Activated T-helper 9 cell treated with anti-CD3 and anti-CD28 coated beads, Interleukin-2, amount 50 U/mL, for 16 hours (primary cell): ENCODE measurements at regions not wholly inside any gene's neighbourhood (a gene's known extent, or its start where the extent isn't known, plus 50 kb on each side); places are given as distances from the start of the nearest gene placed in this dataset.

Experiments
- DNase-seq: peaks from one replicate; pipeline ENCODE4 v3.0.0-alpha.2; 2020; ENCODE audit warnings: low read depth

DNA sequence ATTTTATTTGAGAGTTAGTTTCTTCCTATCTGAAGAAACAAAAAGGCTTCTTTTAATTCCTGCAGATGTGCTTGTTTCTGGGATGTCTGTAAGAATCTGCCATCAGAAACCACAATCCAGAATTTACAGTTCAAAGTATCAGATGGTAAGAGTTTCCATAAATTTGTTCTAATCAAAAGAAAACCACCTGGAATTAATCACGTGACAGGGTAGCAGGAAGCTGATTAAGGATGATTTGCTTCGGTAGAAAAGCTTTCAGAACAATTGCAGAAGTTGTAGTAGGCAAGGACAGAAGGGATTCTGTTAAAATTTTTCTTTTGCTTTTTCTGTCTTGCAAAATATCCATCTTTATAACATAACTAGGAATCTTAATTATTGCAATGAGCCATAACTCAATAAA is 1975.1 kb upstream of the AGA start:
- DNase-seq = no peak

DNA sequence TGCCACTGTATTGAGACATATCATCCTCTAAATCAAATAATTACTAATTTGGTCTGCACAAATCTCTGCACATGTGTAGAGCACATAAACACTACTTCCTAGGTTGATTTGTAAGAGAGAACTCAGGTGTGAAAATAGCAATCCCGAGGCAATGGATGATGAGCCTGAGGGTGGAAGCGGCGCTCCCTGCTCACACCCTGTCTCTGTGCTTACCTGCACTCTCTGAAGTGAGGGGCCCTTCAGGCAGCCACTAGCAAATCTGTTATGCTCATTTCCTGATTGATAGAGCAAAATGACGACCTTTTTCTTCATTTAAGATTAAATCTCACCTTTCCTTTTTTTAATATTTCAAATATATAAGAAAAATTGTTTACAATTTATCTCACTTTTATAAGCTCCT is 1995.7 kb upstream of the AGA start:
- no peak for DNase-seq

DNA sequence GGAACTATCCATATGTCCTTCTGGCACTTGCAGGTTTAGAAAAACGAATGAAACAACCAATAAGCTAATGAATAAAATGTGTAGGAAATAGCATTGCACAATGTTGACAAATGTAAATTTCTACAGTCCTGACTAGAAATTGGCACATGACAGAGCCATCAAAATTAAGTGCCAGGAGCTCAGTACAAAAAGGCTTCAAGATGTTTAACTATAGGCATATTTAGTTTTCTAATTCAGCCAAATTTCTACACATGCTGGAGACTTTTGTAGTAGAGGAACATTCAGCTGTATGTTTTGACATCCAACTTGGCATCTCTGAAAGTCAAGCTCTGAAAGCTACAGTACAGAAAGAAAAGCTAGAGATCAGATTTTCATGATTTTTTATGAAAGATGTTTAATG is 1999.4 kb upstream of the AGA start:
- DNase-seq = no peak

GRCh38 chr4:179447308-179447707 is 2005.1 kb upstream of the AGA start:
- no peak for DNase-seq

DNA sequence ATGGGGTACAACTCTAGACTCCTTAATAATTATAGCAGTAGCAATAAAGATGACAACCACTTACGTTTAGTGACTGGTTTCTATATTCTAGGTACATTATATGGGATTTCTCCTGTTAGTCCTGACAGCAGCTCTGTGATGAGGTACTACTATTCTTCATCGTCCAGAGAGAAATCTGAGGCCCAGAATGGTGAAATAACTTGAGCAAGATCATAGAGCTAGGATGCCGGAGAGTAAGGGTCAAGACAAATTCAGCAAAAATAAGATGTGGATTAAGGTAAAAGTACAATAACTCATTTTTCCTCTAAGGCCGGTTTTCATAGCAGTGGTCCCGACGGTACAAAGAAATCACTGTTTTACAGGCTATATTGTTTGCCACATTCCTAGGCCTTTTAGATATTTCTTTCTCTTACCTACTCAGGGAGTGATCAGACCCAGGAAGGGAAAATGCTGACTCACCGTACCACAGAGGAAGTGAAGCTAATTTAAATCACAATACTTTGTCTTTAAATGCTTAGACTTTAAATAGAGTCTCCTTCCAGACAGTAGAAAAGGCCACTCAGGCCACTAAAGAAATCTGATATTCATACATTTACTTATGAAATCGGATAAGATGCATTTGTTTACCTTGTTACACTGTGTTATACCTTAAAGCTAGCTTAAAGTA is 2023.0 kb upstream of the AGA start:
- no peak for DNase-seq

GRCh38 chr4:179467878-179468277 is 2025.6 kb upstream of the AGA start:
- no peak for DNase-seq

- no peak for DNase-seq
Observed at GRCh38 chr4:179472164-179472563, 2029.9 kb upstream of the AGA start.

- no peak for DNase-seq
Observed at GRCh38 chr4:179478608-179479007, 2036.4 kb upstream of the AGA start.

DNA sequence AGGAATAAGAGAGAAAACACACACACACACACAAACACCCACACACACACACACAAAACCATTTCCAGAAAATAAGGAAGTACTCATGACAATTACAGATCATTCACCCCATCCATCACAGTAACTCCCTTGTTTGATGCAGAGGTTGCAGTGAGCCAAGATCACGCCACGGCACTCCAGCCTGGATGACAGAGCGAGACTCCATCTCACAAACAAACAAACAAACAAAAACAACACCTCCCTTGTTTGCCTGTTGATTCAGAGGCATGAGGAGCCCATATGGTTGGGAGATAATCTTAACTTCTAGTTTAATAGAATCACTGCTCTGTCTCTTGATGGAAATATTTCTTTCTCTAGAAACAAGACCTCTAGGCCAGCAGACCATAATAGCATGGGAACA is 2043.5 kb upstream of the AGA start:
- DNase-seq = no peak

DNA sequence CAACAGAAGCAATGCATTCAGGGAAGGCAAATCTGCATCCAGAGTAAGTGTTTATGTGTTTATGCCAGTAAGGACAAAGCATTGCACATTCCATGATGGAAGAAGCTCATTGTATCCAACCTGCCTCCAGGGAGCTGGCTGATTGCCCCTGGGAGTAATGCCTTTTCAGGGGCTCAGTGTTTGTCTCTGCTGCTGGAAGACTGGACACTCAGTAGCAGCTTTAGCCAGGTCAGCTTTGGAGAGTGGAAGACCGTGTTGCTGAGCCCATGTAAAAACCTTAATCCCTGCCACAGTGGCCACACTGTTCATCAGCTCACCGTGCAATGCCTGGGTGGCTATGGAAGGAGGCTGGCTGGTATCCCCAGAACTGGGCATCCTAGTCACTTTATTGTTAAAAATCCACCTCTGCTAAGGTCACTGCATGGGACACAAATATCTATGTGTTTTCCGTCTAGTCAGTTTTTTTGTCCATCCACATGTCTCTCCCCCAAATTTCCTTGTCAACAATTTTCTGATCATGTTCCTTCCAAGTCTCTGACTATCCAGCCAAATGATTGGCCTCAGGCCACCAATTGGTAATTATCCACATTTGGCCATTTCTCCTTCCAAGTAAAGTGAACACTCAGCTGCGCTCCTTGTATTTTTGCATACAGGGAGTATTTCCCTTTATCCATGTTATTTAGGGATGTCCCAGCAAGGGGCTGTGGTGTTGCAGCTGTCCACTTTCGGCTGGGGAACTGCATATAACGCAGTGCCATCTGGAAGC is 2044.5 kb upstream of the AGA start:
- no peak for DNase-seq

- no peak for DNase-seq
Observed at GRCh38 chr4:179492260-179493080, 2050.2 kb upstream of the AGA start.

DNA sequence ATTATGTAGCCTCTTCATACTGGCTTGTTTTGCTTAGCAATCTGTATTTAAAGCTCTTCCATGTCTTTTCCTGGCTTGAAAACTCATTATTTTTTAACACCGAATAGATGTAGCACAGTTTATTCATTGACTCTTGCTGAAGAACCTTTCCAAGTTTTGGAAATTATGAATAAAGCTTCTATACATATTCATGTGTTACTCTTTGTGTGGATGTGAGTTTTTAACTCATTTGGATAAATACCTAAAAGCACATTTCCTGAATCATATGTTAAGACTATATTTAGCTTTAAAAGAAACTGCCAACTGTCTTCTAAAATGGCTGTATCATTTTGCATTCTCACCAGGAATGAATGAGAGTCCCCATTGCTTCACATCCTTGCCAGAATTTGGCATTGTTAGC is 2061.7 kb upstream of the AGA start:
- no peak for DNase-seq

DNA sequence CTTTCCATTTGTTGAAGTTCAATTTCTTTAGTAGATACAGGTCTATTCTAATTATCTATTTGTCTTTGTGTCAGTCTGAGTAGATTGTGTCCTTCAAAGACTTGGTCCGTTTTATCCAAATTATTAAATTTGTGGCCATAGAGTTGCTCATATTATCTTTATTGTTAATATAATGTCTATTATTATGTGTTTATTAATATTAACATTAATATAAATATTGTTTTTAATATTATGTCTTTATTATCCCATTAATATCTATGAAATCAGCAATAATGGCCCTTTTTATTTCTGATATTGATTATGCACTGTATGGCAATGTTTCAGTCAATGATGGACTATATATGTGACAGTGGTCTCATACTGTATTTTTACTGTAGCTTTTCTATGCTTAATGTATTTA is 2067.3 kb upstream of the AGA start:
- DNase-seq = no peak

DNA sequence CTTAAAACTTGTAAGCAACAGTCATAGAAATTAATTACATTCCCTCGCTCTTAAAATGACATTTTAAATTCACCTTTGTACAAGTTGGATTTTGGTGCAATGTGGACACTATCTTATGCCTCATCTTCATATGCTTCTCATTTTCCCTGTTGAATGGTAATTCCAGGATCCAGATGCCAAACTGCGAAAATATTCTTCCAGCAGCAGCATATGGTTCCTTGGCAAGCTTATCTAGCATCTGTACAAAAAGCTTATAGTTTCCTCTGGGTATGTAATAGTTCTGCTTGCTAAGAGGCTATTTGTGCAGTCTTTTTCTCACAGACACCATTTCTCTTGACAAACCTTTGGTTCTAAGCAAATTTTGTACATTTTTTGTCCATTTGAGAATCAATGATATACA is 2079.7 kb upstream of the AGA start:
- no peak for DNase-seq

- no peak for DNase-seq
Observed at GRCh38 chr4:179530958-179531357, 2088.7 kb upstream of the AGA start.

- no peak for DNase-seq
Observed at GRCh38 chr4:179536694-179537093, 2094.5 kb upstream of the AGA start.

GRCh38 chr4:179539641-179540040 is 2097.4 kb upstream of the AGA start:
- no peak for DNase-seq

- DNase-seq = no peak
Observed at GRCh38 chr4:179543771-179544170, 2101.5 kb upstream of the AGA start.

- no peak for DNase-seq
Observed at GRCh38 chr4:179544496-179544895, 2102.3 kb upstream of the AGA start.

DNA sequence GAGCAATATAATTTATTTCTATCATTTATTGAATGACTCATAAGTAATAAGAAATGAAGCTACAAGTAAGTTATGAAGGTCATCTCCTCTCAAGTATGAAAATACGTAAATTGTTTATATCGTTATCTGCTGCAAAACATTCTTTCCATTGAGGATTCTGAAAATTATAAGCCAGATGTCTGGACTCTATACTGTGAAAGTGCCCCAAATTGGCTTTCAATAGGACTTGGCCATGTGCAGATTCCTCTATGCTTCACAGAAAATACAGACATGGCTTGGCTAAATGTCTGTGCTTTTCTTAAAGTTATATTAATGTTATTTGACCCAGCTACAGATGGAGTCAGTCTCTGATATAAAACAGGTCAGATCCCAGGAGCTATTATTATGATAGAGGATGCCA is 2109.9 kb upstream of the AGA start:
- no peak for DNase-seq

- no peak for DNase-seq
Observed at GRCh38 chr4:179563741-179564140, 2121.5 kb upstream of the AGA start.

DNA sequence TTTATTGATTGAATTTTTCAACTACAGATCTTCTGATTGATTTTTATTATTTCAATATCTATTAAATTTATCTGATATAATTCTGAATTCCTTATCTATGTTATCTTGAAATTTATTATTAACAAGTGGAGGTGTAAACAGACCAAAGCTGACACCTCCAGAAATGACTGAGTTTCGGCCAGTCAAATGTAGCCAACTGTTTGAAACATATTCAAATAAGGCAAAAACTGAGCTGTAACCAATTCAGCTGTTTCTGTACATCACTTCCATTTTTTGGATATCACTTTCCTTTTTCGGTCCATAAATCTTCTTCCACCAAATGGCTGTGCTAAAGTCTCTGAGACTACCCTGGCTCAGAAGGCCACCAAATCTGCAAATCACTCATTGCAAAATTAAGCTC is 2127.3 kb upstream of the AGA start:
- DNase-seq = no peak
